PFSK-1 (cell line): ENCODE measurements at regions not wholly inside any gene's neighbourhood (a gene's known extent, or its start where the extent isn't known, plus 50 kb on each side); places are given as distances from the start of the nearest gene placed in this dataset.

Experiments
- FOXP2 ChIP-seq: optimal IDR thresholded peaks from 2 replicates; pipeline ENCODE3; 2011; ENCODE audit warnings: borderline replicate concordance, control low read depth, inconsistent platforms; ENCODE audit not compliant: insufficient read depth; ENCODE audit errors: extremely low read length, extremely low read depth
- POLR2AphosphoS5 ChIP-seq: IDR thresholded peaks from 2 replicates; pipeline ENCODE4 v1.6.1; 2012; ENCODE audit warnings: low read depth, mild to moderate bottlenecking, control low read depth, low read length, moderate library complexity
- SIN3A ChIP-seq: IDR thresholded peaks from 2 replicates; pipeline ENCODE4 v1.6.1; 2012; ENCODE audit warnings: mild to moderate bottlenecking, low read length, moderate library complexity, borderline replicate concordance; ENCODE audit not compliant: insufficient read depth
- TAF1 ChIP-seq: IDR thresholded peaks from 2 replicates; pipeline ENCODE4 v1.6.1; 2012; ENCODE audit warnings: low read length, control low read depth, borderline replicate concordance; ENCODE audit not compliant: insufficient read depth
- TF ChIP-seq, protein P1 (sequence below), 2 experiments: IDR thresholded peaks; 2 replicates each; pipeline versions ENCODE4 v1.6.1 to v1.8.0; 2011 to 2012; ENCODE audit warnings: low read depth in 2 of 2, low read length in 2 of 2, control low read depth in 1 of 2, inconsistent platforms in 1 of 2, mild to moderate bottlenecking in 1 of 2, moderate library complexity in 1 of 2; ENCODE audit not compliant: insufficient read depth in 1 of 2

DNA sequence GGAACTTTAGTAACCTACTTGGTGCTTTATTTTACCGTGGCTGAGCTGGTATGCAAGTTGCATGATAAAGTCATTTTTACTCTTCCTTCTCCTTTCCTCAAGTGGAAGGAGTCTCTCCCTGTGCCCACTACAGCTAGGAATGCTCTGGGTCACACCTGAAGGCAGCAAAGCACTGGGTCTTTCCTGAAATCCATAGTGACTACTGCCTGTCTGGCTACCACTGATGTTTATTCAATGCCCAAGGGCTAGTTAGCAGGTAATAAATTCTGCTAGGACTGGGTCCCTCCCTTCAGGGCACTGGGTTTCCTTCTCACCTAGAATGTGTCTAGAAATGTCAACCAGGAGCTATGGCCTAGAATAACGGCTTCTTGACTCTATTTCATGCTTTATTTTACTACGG lies 1081.4 kb downstream of the FAT4 start:
- no peak for TF ChIP-seq SIN3A
- TF ChIP-seq FOXP2, result no peak
- TF ChIP-seq, protein P1, sequence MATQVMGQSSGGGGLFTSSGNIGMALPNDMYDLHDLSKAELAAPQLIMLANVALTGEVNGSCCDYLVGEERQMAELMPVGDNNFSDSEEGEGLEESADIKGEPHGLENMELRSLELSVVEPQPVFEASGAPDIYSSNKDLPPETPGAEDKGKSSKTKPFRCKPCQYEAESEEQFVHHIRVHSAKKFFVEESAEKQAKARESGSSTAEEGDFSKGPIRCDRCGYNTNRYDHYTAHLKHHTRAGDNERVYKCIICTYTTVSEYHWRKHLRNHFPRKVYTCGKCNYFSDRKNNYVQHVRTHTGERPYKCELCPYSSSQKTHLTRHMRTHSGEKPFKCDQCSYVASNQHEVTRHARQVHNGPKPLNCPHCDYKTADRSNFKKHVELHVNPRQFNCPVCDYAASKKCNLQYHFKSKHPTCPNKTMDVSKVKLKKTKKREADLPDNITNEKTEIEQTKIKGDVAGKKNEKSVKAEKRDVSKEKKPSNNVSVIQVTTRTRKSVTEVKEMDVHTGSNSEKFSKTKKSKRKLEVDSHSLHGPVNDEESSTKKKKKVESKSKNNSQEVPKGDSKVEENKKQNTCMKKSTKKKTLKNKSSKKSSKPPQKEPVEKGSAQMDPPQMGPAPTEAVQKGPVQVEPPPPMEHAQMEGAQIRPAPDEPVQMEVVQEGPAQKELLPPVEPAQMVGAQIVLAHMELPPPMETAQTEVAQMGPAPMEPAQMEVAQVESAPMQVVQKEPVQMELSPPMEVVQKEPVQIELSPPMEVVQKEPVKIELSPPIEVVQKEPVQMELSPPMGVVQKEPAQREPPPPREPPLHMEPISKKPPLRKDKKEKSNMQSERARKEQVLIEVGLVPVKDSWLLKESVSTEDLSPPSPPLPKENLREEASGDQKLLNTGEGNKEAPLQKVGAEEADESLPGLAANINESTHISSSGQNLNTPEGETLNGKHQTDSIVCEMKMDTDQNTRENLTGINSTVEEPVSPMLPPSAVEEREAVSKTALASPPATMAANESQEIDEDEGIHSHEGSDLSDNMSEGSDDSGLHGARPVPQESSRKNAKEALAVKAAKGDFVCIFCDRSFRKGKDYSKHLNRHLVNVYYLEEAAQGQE (IDR thresholded peaks at IDR 0.05; ENCODE audit: insufficient read depth in 1 of 2, low read depth in 2 of 2, low read length in 2 of 2), result no peak
- TF ChIP-seq POLR2AphosphoS5, result no peak

DNA sequence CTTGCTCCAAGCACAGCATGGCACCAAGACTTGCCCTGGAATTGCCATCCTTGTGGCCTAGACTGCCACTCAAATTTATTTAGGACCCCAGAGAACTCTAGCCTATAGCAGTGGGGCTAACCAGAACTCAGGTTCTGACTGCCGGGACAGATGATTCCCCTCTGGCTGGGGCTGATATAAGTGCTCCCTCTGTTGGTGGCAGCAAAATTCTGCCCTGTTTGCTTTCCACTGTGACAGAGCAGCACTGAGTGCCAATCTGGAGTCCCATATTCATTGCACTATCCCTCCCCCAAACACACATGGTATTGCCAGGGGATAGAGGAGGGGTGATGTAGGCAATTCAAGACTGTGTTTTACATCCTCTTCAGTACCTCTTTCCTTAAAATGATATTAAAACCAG lies 1081.9 kb downstream of the FAT4 start:
- TF ChIP-seq SIN3A, result no peak
- TF ChIP-seq TAF1, result no peak
- no peak for TF ChIP-seq POLR2AphosphoS5
- TF ChIP-seq, protein P1 (IDR thresholded peaks at IDR 0.05; ENCODE audit: insufficient read depth in 1 of 2, low read depth in 2 of 2, low read length in 2 of 2), result no peak
- TF ChIP-seq FOXP2, result no peak

DNA sequence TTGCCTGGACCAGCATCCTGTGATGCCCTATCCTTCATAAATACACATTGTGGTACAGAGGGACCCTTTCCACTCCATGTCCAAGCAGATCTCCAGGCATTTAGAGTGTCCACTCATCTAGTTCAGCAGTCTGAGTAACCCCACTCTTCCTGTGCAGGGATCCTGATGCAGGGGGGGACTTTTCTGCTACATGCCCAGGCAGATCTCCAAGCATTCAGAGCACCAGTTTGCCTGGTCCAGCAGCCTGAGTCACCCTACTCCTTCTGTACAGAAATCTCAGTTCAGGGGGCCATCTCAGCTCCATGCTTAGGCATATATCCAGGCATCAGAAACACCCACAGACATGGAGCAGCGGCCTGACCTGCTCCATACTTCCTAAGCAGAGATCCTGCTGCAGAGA lies 1089.8 kb downstream of the FAT4 start:
- TF ChIP-seq, protein P1 (IDR thresholded peaks at IDR 0.05; ENCODE audit: insufficient read depth in 1 of 2, low read depth in 2 of 2, low read length in 2 of 2), result no peak
- no peak for TF ChIP-seq TAF1

DNA sequence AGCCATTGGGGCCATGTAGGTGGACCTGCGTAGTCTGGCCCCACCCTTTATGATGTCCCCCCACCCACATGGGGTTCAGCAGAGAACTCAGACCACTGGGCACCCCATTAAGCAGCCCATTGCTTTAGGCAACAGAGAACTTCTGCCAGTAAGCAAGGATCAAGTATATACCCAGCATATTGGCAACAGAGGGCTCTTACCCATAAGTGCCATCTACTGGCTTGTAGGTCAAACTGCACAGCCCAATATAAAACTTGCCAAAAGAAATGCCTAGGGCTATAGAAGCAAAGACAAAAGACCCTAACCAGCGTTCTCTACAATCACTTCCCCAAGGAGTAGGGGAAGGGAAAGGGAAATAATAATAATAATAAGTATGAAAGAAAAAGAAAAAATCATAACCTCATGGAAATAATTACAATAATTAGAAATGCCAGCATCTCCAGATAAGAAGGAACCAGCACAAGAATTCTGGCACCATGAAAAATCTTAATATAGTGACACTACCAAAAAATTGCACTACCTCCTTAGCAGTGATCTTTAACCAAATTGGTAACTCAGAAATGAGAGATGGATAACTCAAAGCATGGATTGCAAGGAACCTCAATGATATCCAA lies 1090.7 kb downstream of the FAT4 start:
- TF ChIP-seq TAF1, result no peak
- TF ChIP-seq SIN3A, result no peak
- TF ChIP-seq POLR2AphosphoS5, result no peak
- TF ChIP-seq FOXP2, result no peak
- TF ChIP-seq, protein P1 (IDR thresholded peaks at IDR 0.05; ENCODE audit: insufficient read depth in 1 of 2, low read depth in 2 of 2, low read length in 2 of 2), result no peak

DNA sequence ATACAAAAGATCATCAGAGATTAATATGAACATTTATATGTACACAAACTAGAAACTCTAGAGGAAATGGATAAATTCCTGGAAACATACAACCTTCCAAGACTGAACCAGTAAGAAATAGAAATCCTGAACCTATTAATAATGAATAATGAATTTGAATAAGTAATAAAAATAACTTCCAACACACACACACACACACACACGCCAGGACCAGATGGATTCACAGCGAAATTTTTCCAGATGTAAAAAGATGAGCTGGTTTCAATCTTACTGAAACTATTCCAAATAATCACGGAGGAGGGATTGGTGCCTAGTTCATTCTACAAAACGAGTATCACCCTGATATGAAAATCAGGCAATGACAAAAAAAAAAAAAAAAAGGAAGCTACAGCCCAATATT lies 1095.0 kb downstream of the FAT4 start:
- no peak for TF ChIP-seq SIN3A
- TF ChIP-seq, protein P1 (IDR thresholded peaks at IDR 0.05; ENCODE audit: insufficient read depth in 1 of 2, low read depth in 2 of 2, low read length in 2 of 2), result no peak
- TF ChIP-seq FOXP2, result no peak
- no peak for TF ChIP-seq POLR2AphosphoS5
- no peak for TF ChIP-seq TAF1
